GM21619 (cell line): ENCODE measurements at regions not wholly inside any gene's neighbourhood (a gene's known extent, or its start where the extent isn't known, plus 50 kb on each side); places are given as distances from the start of the nearest gene placed in this dataset.

ENCODE experiments used
- ATAC-seq: cut with Tn5 transposase; IDR thresholded peaks from one replicate; pipeline ENCODE4 v1.9.1; 2021; ENCODE audit not compliant: unreplicated experiment

GRCh38 chr6:40274058-40274457 is 313.1 kb downstream of the LRFN2 start:
- no peak for ATAC-seq

DNA sequence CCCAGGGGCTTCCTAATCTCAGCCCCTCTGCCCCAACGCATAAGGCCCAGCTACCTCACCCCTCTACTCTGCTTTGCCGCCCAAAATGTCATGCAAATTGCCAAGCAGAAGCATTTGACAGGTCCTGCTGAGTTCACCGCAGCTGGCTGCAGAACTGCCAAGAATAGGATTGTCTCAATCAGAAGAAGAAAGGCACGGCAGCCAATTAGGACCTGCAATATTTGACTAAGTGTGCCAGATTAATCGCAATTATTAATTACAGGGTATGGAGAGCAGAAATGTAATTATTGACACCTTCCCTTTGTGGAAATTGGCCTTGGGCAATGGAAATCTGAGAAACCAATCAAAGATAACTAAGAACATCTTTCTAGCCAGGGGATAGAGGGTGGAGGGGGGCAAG is 318.6 kb downstream of the LRFN2 start:
- ATAC-seq = no peak

DNA sequence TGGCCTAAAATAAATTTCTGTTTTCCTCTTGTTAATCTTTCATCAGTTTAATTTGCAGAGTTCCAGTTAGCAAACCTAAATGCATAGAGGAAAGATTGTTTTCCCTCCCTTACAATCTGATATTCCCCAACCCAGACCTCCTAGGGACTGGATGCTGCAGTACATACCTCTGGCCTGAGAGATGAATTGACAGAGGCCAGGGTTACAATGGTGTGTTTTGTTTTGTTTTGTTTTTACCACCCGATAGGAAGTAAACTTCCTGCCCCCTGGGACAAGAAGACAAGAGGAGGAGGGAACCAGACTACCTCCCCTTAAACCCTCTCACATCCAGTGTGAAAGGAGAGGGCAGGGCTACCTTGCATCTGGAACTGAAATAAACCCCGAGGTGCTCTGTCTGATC is 319.0 kb downstream of the LRFN2 start:
- ATAC-seq = no peak

DNA sequence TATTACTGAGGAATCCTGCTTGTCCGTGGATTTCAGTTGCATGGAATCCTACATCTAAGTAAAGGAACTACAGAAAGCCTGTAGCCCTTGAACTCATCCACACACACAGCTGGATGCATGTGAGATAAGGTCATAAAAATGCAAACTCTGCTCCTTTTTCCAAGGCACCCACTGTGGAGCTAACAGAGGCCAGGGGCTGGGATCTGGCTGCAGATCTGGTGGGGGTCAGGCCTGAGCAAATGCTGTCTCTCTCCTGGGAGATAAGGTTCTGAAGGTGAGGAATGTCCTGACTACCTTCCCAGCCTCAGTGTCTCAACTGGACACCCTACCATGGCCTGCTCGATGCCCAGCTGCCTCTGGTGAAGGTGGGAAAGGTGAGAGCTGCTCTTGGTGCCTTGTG is 321.5 kb downstream of the LRFN2 start:
- ATAC-seq = no peak

DNA sequence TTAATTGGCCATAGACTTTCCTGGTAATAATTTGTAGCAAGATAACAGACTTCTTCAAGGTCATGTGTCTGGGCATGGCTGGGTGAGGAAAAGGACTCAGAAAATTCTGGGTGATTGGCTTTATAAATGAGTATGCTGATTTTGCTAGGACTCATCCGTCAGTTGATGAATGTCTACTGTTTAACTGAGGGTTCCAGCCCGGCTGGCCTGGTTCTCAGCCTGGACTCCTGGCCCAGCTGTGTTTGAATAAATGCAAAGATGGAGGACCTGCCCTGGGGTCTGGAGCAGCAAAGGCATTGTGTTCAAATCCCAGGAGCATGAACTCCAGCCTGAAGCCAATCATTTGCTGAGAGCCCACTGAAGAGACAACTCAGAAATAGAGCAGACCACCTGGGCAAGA is 323.2 kb downstream of the LRFN2 start:
- ATAC-seq = no peak

DNA sequence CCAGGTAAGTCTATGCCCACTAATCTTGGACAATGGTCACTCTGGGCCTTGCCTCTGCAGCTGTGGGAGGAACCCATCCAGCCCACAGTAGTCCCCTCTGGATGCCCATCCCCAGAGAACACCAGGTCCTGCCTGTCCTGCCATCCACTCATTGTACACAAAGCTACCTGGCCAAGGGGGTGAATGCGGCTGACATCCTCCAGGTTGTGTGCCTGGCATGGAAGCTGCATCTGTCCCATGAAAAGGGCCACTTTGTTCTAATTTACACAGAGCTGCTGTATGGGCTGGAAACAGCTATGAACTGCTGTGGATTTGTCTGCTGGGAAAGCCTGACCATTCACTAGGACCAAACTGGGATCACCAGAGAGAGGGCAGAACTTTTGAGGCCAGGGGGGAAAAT is 324.8 kb downstream of the LRFN2 start:
- ATAC-seq = no peak

- no peak for ATAC-seq
Observed at GRCh38 chr6:40258531-40258930, 324.3 kb upstream of the MOCS1 start.

- ATAC-seq = no peak
Observed at GRCh38 chr6:40256831-40257230, 322.6 kb upstream of the MOCS1 start.

DNA sequence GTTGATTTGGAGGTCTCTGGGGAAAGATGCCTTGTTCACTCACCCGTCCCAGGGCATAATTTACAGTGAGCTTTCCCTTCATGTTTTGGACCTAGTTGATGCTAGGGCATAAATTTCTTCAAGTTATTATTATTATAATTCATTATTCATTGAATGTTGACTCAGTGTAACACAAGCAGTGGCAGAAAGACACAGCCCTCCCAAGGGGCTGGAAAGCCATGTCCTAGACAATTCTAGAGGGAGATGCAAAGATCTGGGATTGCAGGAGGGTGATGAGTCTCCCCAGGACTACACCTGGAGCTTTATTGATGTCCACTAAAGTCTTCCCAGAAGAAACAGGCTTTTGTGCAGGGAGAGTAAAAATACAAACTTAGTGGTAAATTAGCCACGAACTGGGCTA is 322.0 kb upstream of the MOCS1 start:
- ATAC-seq = no peak

DNA sequence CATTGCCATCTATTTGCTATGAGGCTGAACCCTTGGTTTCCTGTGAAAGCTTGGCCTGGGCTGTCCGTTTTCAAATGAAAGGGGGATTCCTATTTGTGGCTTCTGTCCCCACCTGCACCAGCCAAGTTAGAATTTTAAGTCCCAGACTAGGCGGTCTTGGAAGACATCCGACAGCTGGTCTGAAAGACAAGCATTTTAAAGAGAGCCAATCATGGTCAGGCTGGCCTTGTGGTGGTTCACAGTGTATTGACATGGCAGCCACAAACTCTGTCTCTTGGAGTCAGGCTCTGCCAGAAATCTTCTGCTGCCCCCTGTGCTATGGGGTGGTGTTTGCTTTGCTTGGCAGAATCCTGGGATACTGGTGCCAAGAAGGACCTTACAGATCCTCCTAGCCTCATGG is 319.2 kb upstream of the MOCS1 start:
- no peak for ATAC-seq

DNA sequence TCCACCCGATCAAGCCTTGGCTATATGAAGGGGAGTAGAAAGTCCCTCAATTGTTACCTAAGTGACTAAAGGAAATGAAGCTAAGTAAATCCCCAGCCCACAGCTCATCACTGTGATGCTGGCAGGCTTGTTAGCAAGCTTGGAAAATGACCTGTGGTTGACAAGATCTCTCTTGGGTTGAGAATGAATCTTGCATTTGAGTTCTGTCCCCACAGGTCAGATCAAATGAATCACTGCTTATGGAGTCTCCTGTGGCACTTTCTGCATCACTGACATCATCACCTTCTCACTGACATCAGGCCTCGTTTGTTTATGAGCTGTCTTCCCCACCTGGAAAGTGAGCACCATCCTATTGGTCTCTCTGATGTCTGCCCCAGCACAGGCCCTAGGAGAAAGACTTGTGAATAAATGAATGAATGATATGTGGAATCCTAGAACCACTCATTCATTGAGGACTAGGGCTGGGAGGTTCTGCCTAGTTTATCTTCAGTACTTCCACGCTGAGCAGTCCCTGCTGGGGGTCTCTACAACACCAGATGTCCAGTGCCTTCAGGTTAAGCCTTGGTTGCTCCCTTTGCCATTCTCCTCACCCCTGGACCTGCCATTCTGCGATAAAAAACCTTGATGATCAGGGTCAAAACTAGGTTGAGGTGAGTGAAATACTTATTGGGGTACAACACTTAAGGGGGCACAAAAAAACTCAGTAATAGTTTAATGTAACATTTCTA is 318.4 kb upstream of the MOCS1 start:
- ATAC-seq = no peak

- ATAC-seq = no peak
Observed at GRCh38 chr6:40251637-40252300, 317.5 kb upstream of the MOCS1 start.

- ATAC-seq = no peak
Observed at GRCh38 chr6:40249935-40250334, 315.7 kb upstream of the MOCS1 start.

DNA sequence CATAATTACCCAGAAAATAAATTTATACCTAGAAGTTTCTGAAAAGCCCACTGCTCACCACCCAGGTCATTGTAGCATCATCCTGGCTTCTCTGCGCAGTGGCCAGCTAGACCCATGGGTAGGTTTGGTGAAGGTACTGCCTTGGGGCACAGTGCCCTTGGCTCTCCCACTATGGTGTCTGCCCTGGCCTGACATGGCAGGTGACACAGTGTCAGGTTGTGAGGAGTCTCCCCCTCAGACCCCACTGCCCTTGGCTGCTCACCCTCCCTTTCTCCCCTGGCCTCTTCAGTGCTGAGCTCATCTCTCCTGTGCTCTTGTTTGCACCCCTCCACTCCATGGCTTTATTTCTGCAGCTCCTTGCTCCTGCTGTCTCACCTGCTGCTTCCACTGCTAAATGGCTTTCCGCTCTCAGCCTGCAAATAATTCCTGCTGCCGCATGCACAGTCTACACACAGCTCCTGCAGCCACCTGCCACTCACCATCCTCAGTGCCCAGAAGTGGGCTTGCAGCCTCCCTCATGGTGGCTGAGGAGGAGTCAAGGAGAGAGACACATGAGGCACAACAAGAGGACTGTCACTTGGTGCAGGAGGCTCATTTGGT is 313.4 kb upstream of the MOCS1 start:
- ATAC-seq = no peak

- ATAC-seq = no peak
Observed at GRCh38 chr6:40244699-40245098, 310.4 kb upstream of the MOCS1 start.

DNA sequence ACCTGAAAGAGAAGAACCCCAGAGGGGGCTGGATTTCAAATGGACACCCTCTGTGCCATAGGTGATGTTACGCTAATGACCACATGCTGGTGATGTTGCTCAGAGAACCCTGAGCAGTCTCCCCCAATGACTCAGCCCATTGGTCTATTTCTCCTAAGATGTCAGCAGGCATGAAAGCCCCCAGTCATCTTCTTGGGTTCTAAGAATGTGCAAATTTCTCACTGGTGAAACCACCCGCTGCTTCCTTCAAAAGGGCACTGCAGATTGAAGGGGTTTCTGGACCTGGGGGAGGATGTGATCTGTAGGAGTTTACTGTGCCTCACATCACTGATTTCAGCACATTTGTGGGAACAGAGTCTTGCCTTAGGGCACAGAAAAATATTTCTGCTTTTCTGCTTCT is 298.4 kb upstream of the MOCS1 start:
- no peak for ATAC-seq

GRCh38 chr6:40227735-40228134 is 293.5 kb upstream of the MOCS1 start:
- ATAC-seq = no peak

GRCh38 chr6:40222354-40222753 is 288.1 kb upstream of the MOCS1 start:
- ATAC-seq = no peak

GRCh38 chr6:40219799-40220198 is 285.5 kb upstream of the MOCS1 start:
- no peak for ATAC-seq

- ATAC-seq = no peak
Observed at GRCh38 chr6:40210628-40211056, 276.4 kb upstream of the MOCS1 start.

DNA sequence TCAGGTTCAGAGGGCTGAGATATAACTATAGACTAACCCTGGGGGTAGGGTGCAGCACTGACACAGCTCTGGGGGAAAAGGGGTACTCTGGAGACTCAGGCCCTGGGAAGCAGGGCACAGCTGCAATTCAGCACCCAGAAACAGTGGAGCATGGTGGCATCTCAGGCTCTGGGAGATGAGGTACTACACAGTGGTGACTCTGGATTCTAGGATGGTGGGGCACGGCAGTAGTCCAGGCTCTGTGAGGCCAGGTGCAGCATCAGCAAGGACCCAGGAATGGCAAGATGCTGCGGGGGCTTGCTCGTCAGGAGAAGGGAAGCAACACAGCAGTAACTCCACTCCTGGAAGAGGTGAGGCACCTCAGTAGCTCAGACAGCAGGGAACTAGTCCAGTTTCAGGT is 271.5 kb upstream of the MOCS1 start:
- ATAC-seq = no peak

- ATAC-seq = no peak
Observed at GRCh38 chr6:40205004-40205403, 270.7 kb upstream of the MOCS1 start.
